ENCODE measurements at regions not wholly inside any gene's neighbourhood (a gene's known extent, or its start where the extent isn't known, plus 50 kb on each side); places are given as distances from the start of the nearest gene placed in this dataset.

DNA sequence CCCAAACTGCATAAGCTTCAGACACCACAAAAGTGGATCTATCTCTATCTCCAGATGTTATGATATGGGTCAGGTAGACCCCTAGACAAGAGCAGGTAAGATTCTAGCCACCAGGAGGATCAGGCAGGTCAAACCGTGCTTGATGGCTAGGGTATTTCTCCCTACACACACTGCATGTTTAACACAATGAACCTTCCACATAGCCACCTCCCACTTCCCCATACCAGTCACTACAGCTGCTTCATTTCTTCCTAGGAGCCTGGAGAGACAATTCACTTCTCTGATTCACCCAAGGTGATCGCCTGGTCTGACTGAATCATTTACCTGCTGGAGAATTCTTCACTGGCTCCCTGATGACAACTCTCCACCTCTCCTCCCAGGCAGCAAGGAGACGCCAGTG is 66.0 kb upstream of the MYCN start:
- Histone ChIP-seq H3K27me3 (ENCODE audit: insufficient read depth, poor library complexity, severe bottlenecking) (no peaks in the 10 kb centered on the region), H3K27ac (replicated peaks) (no peak overlapping the region), H3K4me3 (replicated peaks; ENCODE audit: insufficient read depth, low read length) (no peak overlapping the region)
- TF ChIP-seq, protein P1, sequence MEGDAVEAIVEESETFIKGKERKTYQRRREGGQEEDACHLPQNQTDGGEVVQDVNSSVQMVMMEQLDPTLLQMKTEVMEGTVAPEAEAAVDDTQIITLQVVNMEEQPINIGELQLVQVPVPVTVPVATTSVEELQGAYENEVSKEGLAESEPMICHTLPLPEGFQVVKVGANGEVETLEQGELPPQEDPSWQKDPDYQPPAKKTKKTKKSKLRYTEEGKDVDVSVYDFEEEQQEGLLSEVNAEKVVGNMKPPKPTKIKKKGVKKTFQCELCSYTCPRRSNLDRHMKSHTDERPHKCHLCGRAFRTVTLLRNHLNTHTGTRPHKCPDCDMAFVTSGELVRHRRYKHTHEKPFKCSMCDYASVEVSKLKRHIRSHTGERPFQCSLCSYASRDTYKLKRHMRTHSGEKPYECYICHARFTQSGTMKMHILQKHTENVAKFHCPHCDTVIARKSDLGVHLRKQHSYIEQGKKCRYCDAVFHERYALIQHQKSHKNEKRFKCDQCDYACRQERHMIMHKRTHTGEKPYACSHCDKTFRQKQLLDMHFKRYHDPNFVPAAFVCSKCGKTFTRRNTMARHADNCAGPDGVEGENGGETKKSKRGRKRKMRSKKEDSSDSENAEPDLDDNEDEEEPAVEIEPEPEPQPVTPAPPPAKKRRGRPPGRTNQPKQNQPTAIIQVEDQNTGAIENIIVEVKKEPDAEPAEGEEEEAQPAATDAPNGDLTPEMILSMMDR (IDR thresholded peaks at IDR 0.05; ENCODE audit: insufficient read depth, low read length): no peak
- no peak for TF ChIP-seq POLR2AphosphoS5 (IDR thresholded peaks at IDR 0.05; ENCODE audit: low read depth)
- TF ChIP-seq, protein P2, sequence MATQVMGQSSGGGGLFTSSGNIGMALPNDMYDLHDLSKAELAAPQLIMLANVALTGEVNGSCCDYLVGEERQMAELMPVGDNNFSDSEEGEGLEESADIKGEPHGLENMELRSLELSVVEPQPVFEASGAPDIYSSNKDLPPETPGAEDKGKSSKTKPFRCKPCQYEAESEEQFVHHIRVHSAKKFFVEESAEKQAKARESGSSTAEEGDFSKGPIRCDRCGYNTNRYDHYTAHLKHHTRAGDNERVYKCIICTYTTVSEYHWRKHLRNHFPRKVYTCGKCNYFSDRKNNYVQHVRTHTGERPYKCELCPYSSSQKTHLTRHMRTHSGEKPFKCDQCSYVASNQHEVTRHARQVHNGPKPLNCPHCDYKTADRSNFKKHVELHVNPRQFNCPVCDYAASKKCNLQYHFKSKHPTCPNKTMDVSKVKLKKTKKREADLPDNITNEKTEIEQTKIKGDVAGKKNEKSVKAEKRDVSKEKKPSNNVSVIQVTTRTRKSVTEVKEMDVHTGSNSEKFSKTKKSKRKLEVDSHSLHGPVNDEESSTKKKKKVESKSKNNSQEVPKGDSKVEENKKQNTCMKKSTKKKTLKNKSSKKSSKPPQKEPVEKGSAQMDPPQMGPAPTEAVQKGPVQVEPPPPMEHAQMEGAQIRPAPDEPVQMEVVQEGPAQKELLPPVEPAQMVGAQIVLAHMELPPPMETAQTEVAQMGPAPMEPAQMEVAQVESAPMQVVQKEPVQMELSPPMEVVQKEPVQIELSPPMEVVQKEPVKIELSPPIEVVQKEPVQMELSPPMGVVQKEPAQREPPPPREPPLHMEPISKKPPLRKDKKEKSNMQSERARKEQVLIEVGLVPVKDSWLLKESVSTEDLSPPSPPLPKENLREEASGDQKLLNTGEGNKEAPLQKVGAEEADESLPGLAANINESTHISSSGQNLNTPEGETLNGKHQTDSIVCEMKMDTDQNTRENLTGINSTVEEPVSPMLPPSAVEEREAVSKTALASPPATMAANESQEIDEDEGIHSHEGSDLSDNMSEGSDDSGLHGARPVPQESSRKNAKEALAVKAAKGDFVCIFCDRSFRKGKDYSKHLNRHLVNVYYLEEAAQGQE (IDR thresholded peaks at IDR 0.05; ENCODE audit: insufficient replicate concordance, low read depth): no peak
- no peak for DNase-seq (ENCODE audit: low read depth in 1 of 2, low spot score in 1 of 2)

DNA sequence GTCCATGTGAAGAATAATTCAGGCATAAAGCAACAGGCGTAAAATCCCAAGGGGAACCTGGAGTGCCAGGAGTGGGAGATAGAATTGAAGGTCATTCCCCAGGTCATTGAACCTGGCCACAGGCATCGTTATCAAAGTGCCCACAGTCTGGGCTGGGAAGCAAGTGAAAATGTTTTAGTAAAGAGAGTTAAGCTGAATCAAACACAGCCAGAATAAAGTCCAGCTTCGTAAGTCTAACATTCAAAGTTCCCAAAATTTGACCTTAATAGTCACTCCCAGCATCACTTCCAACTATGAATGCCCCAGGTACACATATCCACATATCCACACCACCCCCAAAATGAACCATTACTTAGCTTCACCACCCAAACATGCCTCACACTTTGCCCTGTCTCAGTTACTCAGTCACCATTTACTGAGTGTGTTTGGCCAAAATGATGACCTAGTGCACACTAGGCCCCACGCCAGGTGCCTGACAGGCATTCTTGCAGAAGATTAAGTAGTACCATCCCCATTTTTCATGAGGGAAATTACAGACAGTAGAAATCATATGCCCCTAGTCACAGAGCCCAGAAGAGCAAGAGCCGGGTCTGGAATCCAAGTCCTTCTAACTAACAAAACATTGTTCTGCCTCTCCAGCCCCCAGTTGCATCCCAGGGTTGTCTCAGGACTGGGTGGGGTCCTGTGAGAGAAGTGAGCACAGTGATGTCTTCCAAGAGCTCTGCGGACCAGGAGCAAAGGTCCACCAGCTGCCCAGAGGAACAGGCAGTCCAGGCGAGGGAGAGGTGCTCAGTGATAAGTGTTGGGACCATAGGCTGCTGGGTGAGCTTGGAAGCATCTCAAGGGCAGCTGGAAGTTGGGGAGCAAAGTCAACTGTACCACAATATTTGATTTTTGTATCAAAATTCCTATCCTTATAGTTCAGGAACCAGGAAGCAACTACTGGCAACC is 65.2 kb upstream of the MYCN start:
- H3K27me3 ChIP-seq (ENCODE audit: insufficient read depth, poor library complexity, severe bottlenecking): no peaks in the 10 kb centered on the region
- no peak for DNase-seq (ENCODE audit: low read depth in 1 of 2, low spot score in 1 of 2)
- no peak overlapping the region for H3K4me3 ChIP-seq (replicated peaks; ENCODE audit: insufficient read depth, low read length)
- H3K27ac ChIP-seq (replicated peaks): no peak overlapping the region
- no peak for TF ChIP-seq GABPA (IDR thresholded peaks at IDR 0.05; ENCODE audit: low read depth)

DNA sequence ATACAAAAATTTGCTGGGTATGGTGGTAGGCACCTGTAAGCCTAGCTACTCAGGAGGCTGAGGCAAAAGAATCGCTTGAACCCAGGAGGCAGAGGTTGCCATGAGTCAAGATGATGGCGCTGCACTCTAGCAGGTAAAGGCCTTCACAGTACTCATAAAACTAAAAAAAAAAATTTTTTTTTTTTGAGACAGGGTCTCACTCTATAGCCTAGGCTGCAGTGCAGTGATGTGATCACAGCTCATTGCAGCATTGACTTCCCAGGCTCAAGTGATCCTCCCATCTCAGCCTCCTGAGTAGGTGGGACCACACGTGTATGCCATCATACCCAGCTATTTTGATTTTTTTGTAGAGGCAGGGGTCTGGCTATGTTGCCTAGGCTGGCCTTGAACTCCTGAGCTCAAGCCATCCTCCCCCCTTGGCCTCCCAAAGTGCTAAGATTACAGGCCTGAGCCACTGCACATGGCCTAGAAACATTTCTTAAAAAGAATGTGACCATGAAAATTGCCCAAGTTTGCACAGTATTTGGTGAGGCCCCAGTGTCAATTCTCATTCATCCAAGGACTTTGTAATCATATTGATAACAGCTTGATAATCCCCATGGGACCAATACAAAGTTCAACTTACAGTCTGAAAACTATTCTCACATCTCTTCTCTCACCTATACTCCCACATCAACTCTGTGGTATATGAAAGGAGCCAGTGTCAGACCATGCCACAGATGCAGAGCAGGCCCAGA is 64.2 kb upstream of the MYCN start:
- TF ChIP-seq POLR2AphosphoS5 (IDR thresholded peaks at IDR 0.05; ENCODE audit: low read depth) (no peak), SPI1 (IDR thresholded peaks at IDR 0.05; ENCODE audit: borderline replicate concordance, low read depth) (no peak)
- TF ChIP-seq, protein P2 (IDR thresholded peaks at IDR 0.05; ENCODE audit: insufficient replicate concordance, low read depth): no peak
- H3K4me3 ChIP-seq (replicated peaks; ENCODE audit: insufficient read depth, low read length): no peak overlapping the region
- DNase-seq (ENCODE audit: low read depth in 1 of 2, low spot score in 1 of 2): no peak
- no peaks in the 10 kb centered on the region for H3K27me3 ChIP-seq (ENCODE audit: insufficient read depth, poor library complexity, severe bottlenecking)
- no peak overlapping the region for H3K27ac ChIP-seq (replicated peaks)

DNA sequence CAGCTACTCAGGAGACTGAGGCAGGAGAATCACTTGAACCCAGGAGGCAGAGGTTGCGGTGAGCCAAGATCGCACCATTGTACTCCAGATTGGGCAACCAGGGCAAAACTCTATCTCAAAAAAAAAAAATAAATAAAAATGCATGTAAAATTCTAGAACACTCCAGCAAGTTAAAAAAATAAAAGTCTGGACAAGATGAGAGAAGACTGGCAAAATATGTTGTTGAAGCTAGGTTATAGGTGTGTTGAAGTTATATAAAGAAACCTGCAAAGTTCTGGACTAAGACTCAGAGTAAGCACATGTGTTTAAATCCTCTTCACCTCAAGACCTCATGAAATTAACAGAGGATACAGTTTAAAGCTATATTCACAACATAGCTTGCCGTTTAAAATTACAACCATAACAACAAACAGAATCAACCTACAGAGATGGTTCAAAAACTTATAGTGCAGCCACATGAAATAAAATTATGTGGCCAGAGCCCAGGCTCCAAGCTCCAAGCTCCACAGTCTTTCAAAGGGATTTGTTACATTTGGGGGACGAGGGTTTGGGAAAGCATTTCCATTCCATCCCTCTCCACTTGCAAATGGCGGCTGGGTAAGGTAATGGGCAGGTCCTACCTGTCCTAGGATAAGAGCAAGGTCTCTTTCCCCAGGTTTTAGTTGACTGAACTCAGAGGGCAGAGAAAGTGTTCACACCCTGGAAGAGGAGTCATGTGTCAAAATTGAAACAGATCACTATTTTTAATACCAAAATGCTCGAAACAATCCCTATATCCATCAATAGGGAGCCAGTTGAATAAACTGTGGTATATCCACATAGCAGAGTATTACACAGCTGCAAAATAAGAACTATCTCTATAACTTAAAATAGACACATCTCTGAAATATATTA is 59.9 kb upstream of the MYCN start:
- no peak overlapping the region for H3K4me3 ChIP-seq (replicated peaks; ENCODE audit: insufficient read depth, low read length)
- H3K27me3 ChIP-seq (ENCODE audit: insufficient read depth, poor library complexity, severe bottlenecking): no peaks in the 10 kb centered on the region
- TF ChIP-seq, protein P2 (IDR thresholded peaks at IDR 0.05; ENCODE audit: insufficient replicate concordance, low read depth): no peak
- TF ChIP-seq GABPA (IDR thresholded peaks at IDR 0.05; ENCODE audit: low read depth) (no peak), SPI1 (IDR thresholded peaks at IDR 0.05; ENCODE audit: borderline replicate concordance, low read depth) (no peak), POLR2AphosphoS5 (IDR thresholded peaks at IDR 0.05; ENCODE audit: low read depth) (no peak)
- TF ChIP-seq, protein P1 (IDR thresholded peaks at IDR 0.05; ENCODE audit: insufficient read depth, low read length): no peak
- H3K27ac ChIP-seq (replicated peaks): no peak overlapping the region
- no peak for DNase-seq (ENCODE audit: low read depth in 1 of 2, low spot score in 1 of 2)

All from HL-60 (cell line).